GM18870 (cell line): ENCODE measurements at regions not wholly inside any gene's neighbourhood (a gene's known extent, or its start where the extent isn't known, plus 50 kb on each side); places are given as distances from the start of the nearest gene placed in this dataset.
"Not testable (repeated sequence)": the region's sequence is repeated elsewhere in the genome, so short reads cannot be mapped to it uniquely, and the experiment has no call there.

ENCODE experiments used
- ATAC-seq: cut with Tn5 transposase; IDR thresholded peaks from one replicate; pipeline ENCODE4 v1.9.1; 2021; ENCODE audit warnings: moderate library complexity; ENCODE audit not compliant: unreplicated experiment

- no peak for ATAC-seq
Observed at GRCh38 chr2:12871694-12872315, 155.1 kb downstream of the TRIB2 start.

GRCh38 chr2:12877761-12878160 is 161.0 kb downstream of the TRIB2 start:
- no peak for ATAC-seq

GRCh38 chr2:12879649-12880048 is 162.9 kb downstream of the TRIB2 start:
- ATAC-seq, result no peak

GRCh38 chr2:12881952-12882351 is 165.2 kb downstream of the TRIB2 start:
- no peak for ATAC-seq

- ATAC-seq, result no peak
Observed at GRCh38 chr2:12882393-12882792, 165.7 kb downstream of the TRIB2 start.

- no peak for ATAC-seq
Observed at GRCh38 chr2:12883906-12884305, 167.2 kb downstream of the TRIB2 start.

GRCh38 chr2:12884713-12885282 is 168.1 kb downstream of the TRIB2 start:
- no peak for ATAC-seq

- no peak for ATAC-seq
Observed at GRCh38 chr2:12890066-12890465, 173.3 kb downstream of the TRIB2 start.

GRCh38 chr2:12890481-12890991 is 173.8 kb downstream of the TRIB2 start:
- ATAC-seq, result no peak

GRCh38 chr2:12895017-12895416 is 178.3 kb downstream of the TRIB2 start:
- ATAC-seq, result no peak

- ATAC-seq, result no peak
Observed at GRCh38 chr2:12896318-12896982, 179.7 kb downstream of the TRIB2 start.

GRCh38 chr2:12897181-12897580 is 180.4 kb downstream of the TRIB2 start:
- no peak for ATAC-seq

GRCh38 chr2:12903272-12903671 is 186.5 kb downstream of the TRIB2 start:
- ATAC-seq, result no peak

- ATAC-seq, result no peak
Observed at GRCh38 chr2:12910431-12910830, 193.7 kb downstream of the TRIB2 start.

- ATAC-seq, result no peak
Observed at GRCh38 chr2:12915787-12916186, 199.1 kb downstream of the TRIB2 start.

- ATAC-seq, result no peak
Observed at GRCh38 chr2:12918138-12918834, 201.6 kb downstream of the TRIB2 start.

- no peak for ATAC-seq
Observed at GRCh38 chr2:12918835-12919445, 202.2 kb downstream of the TRIB2 start.

- ATAC-seq, result no peak
Observed at GRCh38 chr2:12921321-12921720, 204.6 kb downstream of the TRIB2 start.

- no peak for ATAC-seq
Observed at GRCh38 chr2:12923907-12924610, 207.3 kb downstream of the TRIB2 start.

- not testable (repeated sequence) for ATAC-seq
Observed at GRCh38 chr2:12926641-12927040, 209.9 kb downstream of the TRIB2 start.
